Progenitor cell of endocrine pancreas (in vitro differentiated cells): ENCODE measurements at regions not wholly inside any gene's neighbourhood (a gene's known extent, or its start where the extent isn't known, plus 50 kb on each side); places are given as distances from the start of the nearest gene placed in this dataset.

Experiments used
- DNase-seq: peaks from one replicate; pipeline ENCODE4 v3.0.0; 2021; ENCODE audit warnings: low spot score; ENCODE audit not compliant: unreplicated experiment
- H3K27ac Mint-ChIP-seq: 2 replicates; pipeline ENCODE4 v1.8.0; 2021; ENCODE audit warnings: mild to moderate bottlenecking, moderate library complexity, mixed read lengths
- H3K27me3 Mint-ChIP-seq: 2 replicates; pipeline ENCODE4 v1.8.0; 2021; ENCODE audit warnings: mixed read lengths
- H3K36me3 Mint-ChIP-seq: 2 replicates; pipeline ENCODE4 v1.8.0; 2022; ENCODE audit warnings: mixed read lengths; ENCODE audit not compliant: insufficient read depth
- H3K4me1 Mint-ChIP-seq: 2 replicates; pipeline ENCODE4 v1.8.0; 2021; ENCODE audit warnings: low read depth, mixed read lengths
- H3K4me3 Mint-ChIP-seq: 2 replicates; pipeline ENCODE4 v1.8.0; 2021; ENCODE audit warnings: low read depth, mild to moderate bottlenecking, moderate library complexity, mixed read lengths
- H3K9me3 Mint-ChIP-seq: 2 replicates; pipeline ENCODE4 v1.8.0; 2021; ENCODE audit warnings: low read depth, mixed read lengths
- CTCF ChIP-seq: fragments of 200-600 bp; sonication (generic); IDR thresholded peaks from one replicate; pipeline ENCODE4 v1.5.0; 2021; ENCODE audit warnings: antibody characterized with exemption, mild to moderate bottlenecking; ENCODE audit not compliant: unreplicated experiment

GRCh38 chr3:148066802-148067201 is 630.9 kb upstream of the AGTR1 start:
- DNase-seq: no peak
- no peaks in the 10 kb centered on the region for H3K36me3 Mint-ChIP-seq
- no peaks in the 10 kb centered on the region for H3K4me1 Mint-ChIP-seq
- no peaks in the 10 kb centered on the region for H3K9me3 Mint-ChIP-seq
- no peaks in the 10 kb centered on the region for H3K27me3 Mint-ChIP-seq
- H3K4me3 Mint-ChIP-seq: no peak overlapping the region
- no peak overlapping the region for H3K27ac Mint-ChIP-seq
- TF ChIP-seq CTCF: no peak

GRCh38 chr3:148068466-148068865 is 629.2 kb upstream of the AGTR1 start:
- no peak overlapping the region for H3K27ac Mint-ChIP-seq

GRCh38 chr3:148070041-148070440 is 627.7 kb upstream of the AGTR1 start:
- TF ChIP-seq CTCF: no peak
- H3K36me3 Mint-ChIP-seq: no peaks in the 10 kb centered on the region
- H3K27me3 Mint-ChIP-seq: no peaks in the 10 kb centered on the region
- no peaks in the 10 kb centered on the region for H3K4me1 Mint-ChIP-seq
- no peak overlapping the region for H3K27ac Mint-ChIP-seq
- no peak overlapping the region for H3K4me3 Mint-ChIP-seq
- no peak for DNase-seq
- H3K9me3 Mint-ChIP-seq: no peaks in the 10 kb centered on the region

More at GRCh38 chr3:148068466-148068865, 629.2 kb upstream of the AGTR1 start:
- Mint-ChIP-seq H3K36me3 (no peaks in the 10 kb centered on the region), H3K4me3 (no peak overlapping the region), H3K27me3 (no peaks in the 10 kb centered on the region), H3K4me1 (no peaks in the 10 kb centered on the region), H3K9me3 (no peaks in the 10 kb centered on the region)
- TF ChIP-seq CTCF: no peak
- DNase-seq: no peak

GRCh38 chr3:148073721-148074456 is 623.8 kb upstream of the AGTR1 start:
- peaks cover 6% of the 10 kb centered on the region for H3K4me1 Mint-ChIP-seq
- DNase-seq: no peak
- no peaks in the 10 kb centered on the region for H3K27me3 Mint-ChIP-seq
- H3K4me3 Mint-ChIP-seq: no peak overlapping the region
- no peak overlapping the region for H3K27ac Mint-ChIP-seq
- no peak for TF ChIP-seq CTCF
- H3K9me3 Mint-ChIP-seq: no peaks in the 10 kb centered on the region
- no peaks in the 10 kb centered on the region for H3K36me3 Mint-ChIP-seq

GRCh38 chr3:148074946-148075345 is 622.8 kb upstream of the AGTR1 start:
- TF ChIP-seq CTCF: no peak
- Mint-ChIP-seq H3K27me3 (no peaks in the 10 kb centered on the region), H3K9me3 (no peaks in the 10 kb centered on the region), H3K4me1 (peaks cover 6% of the 10 kb centered on the region), H3K4me3 (no peak overlapping the region), H3K36me3 (no peaks in the 10 kb centered on the region), H3K27ac (no peak overlapping the region)
- no peak for DNase-seq
